ENCODE measurements at regions not wholly inside any gene's neighbourhood (a gene's known extent, or its start where the extent isn't known, plus 50 kb on each side); places are given as distances from the start of the nearest gene placed in this dataset.

DNA sequence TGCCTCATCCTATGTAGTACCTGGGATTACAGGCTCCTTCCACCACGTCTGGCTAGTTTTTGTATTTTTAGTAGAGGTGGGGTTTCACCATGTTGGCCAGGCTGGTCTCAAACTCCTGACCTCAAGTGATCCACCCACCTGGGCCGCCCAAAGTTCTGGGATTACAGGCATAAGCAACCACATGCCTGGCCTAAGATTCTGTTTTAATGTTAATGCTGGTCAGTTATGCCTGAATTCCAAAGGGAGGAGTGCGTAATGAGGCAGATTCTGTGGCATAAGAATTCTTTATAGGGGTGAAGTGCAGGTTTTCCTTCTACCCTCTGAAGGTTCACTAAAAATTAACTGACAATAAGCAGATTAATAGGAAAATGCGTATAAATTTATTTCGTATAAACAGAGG is 1343.8 kb upstream of the LRRTM1 start:
- no peak for TF ChIP-seq POLR2A (IDR thresholded peaks at IDR 0.05)
- TF ChIP-seq, protein P1, sequence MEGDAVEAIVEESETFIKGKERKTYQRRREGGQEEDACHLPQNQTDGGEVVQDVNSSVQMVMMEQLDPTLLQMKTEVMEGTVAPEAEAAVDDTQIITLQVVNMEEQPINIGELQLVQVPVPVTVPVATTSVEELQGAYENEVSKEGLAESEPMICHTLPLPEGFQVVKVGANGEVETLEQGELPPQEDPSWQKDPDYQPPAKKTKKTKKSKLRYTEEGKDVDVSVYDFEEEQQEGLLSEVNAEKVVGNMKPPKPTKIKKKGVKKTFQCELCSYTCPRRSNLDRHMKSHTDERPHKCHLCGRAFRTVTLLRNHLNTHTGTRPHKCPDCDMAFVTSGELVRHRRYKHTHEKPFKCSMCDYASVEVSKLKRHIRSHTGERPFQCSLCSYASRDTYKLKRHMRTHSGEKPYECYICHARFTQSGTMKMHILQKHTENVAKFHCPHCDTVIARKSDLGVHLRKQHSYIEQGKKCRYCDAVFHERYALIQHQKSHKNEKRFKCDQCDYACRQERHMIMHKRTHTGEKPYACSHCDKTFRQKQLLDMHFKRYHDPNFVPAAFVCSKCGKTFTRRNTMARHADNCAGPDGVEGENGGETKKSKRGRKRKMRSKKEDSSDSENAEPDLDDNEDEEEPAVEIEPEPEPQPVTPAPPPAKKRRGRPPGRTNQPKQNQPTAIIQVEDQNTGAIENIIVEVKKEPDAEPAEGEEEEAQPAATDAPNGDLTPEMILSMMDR (IDR thresholded peaks at IDR 0.05), result no peak
- no peak for TF ChIP-seq EP300 (IDR thresholded peaks at IDR 0.05)
- no peak for TF ChIP-seq POLR2AphosphoS5 (IDR thresholded peaks at IDR 0.05)
